Ishikawa (cell line): ENCODE measurements at regions not wholly inside any gene's neighbourhood (a gene's known extent, or its start where the extent isn't known, plus 50 kb on each side); places are given as distances from the start of the nearest gene placed in this dataset.

Experiments
- EP300 ChIP-seq: IDR thresholded peaks from 2 replicates; pipeline ENCODE4 v1.6.1; 2012; ENCODE audit warnings: borderline replicate concordance
- MAX ChIP-seq: IDR thresholded peaks from 2 replicates; pipeline ENCODE4 v1.6.1; 2012
- YY1 ChIP-seq: IDR thresholded peaks from 2 replicates; pipeline ENCODE4 v1.6.1; 2012; ENCODE audit warnings: low read depth

DNA sequence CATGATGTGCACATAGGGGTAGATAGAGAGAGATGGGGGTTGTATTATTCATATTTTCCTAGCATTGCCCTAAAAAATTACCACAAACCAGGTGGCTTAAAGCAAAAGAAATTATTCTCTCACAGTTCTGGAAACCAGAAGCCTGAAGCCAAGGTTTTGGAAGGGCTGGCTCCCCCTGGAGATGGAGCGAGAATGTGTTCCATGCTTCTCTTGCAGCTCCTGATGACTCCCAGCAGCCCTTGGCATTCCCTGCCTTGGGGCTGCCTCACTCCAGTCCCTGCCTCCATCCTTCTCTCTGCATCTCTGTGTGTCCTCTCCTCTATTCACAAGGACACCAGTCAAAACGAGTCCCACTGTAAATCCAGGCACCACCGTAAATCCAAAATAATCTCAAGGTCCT is 91.5 kb upstream of the FAM174B start:
- no peak for TF ChIP-seq EP300
- no peak for TF ChIP-seq YY1
- TF ChIP-seq MAX: no peak
